ENCODE measurements at regions not wholly inside any gene's neighbourhood (a gene's known extent, or its start where the extent isn't known, plus 50 kb on each side); places are given as distances from the start of the nearest gene placed in this dataset.

GRCh38 chr1:201655910-201656309 is 117.0 kb downstream of the NAV1 start:
- no peak for DNase-seq (ENCODE audit: low read depth)
- TF ChIP-seq CTCF (IDR thresholded peaks at IDR 0.05; ENCODE audit: insufficient read depth, low read length, poor library complexity, severe bottlenecking): no peak

GRCh38 chr1:201656311-201657032 is 117.5 kb downstream of the NAV1 start:
- Histone ChIP-seq H3K4me3 (ENCODE audit: low read depth, low read length) (no peak overlapping the region), H3K27me3 (ENCODE audit: control insufficient read depth, insufficient read depth, low read length) (no peaks in the 10 kb centered on the region), H3K36me3 (ENCODE audit: control insufficient read depth, insufficient read depth, low read length) (no peaks in the 10 kb centered on the region)
- TF ChIP-seq CTCF (IDR thresholded peaks at IDR 0.05; ENCODE audit: insufficient read depth, low read length, poor library complexity, severe bottlenecking): no peak
- no peak for DNase-seq (ENCODE audit: low read depth)

More at GRCh38 chr1:201655910-201656309, 117.0 kb downstream of the NAV1 start:
- no peaks in the 10 kb centered on the region for H3K27me3 ChIP-seq (ENCODE audit: control insufficient read depth, insufficient read depth, low read length)
- H3K36me3 ChIP-seq (ENCODE audit: control insufficient read depth, insufficient read depth, low read length): no peaks in the 10 kb centered on the region
- H3K4me3 ChIP-seq (ENCODE audit: low read depth, low read length): no peak overlapping the region

- DNase-seq (ENCODE audit: low read depth): no peak
- TF ChIP-seq CTCF (IDR thresholded peaks at IDR 0.05; ENCODE audit: insufficient read depth, low read length, poor library complexity, severe bottlenecking): no peak
- no peaks in the 10 kb centered on the region for H3K27me3 ChIP-seq (ENCODE audit: control insufficient read depth, insufficient read depth, low read length)
Measured at GRCh38 chr1:201659572-201659971, 120.6 kb downstream of the NAV1 start.

GRCh38 chr1:201660931-201661822 is 122.2 kb downstream of the NAV1 start:
- DNase-seq (ENCODE audit: low read depth): no peak
- no peak for TF ChIP-seq CTCF (IDR thresholded peaks at IDR 0.05; ENCODE audit: insufficient read depth, low read length, poor library complexity, severe bottlenecking)
- H3K36me3 ChIP-seq (ENCODE audit: control insufficient read depth, insufficient read depth, low read length): peaks cover 1% of the 10 kb centered on the region

More at GRCh38 chr1:201659572-201659971, 120.6 kb downstream of the NAV1 start:
- Histone ChIP-seq H3K4me3 (ENCODE audit: low read depth, low read length) (no peak overlapping the region), H3K36me3 (ENCODE audit: control insufficient read depth, insufficient read depth, low read length) (no peaks in the 10 kb centered on the region)

GRCh38 chr1:201661823-201662359 is 123.0 kb downstream of the NAV1 start:
- H3K27me3 ChIP-seq (ENCODE audit: control insufficient read depth, insufficient read depth, low read length): no peaks in the 10 kb centered on the region
- TF ChIP-seq CTCF (IDR thresholded peaks at IDR 0.05; ENCODE audit: insufficient read depth, low read length, poor library complexity, severe bottlenecking): no peak
- peaks cover 1% of the 10 kb centered on the region for H3K36me3 ChIP-seq (ENCODE audit: control insufficient read depth, insufficient read depth, low read length)
- DNase-seq (ENCODE audit: low read depth): no peak
- no peak overlapping the region for H3K4me3 ChIP-seq (ENCODE audit: low read depth, low read length)

More at GRCh38 chr1:201660931-201661822, 122.2 kb downstream of the NAV1 start:
- no peak overlapping the region for H3K4me3 ChIP-seq (ENCODE audit: low read depth, low read length)
- no peaks in the 10 kb centered on the region for H3K27me3 ChIP-seq (ENCODE audit: control insufficient read depth, insufficient read depth, low read length)

Measured in kidney epithelial cell (primary cell).